DOHH2 (cell line): ENCODE measurements at regions not wholly inside any gene's neighbourhood (a gene's known extent, or its start where the extent isn't known, plus 50 kb on each side); places are given as distances from the start of the nearest gene placed in this dataset.

Experiments
- CTCF ChIP-seq: fragments of 200-600 bp; sonication (generic); IDR thresholded peaks from one replicate; pipeline ENCODE4 v1.5.1; 2014; ENCODE audit warnings: antibody characterized with exemption, mild to moderate bottlenecking, low read depth, low read length; ENCODE audit not compliant: poor library complexity, severe bottlenecking
- EZH2phosphoT487 ChIP-seq: fragments of 200-600 bp; sonication (generic); IDR thresholded peaks from 2 replicates; pipeline ENCODE4 v1.6.1; 2017; ENCODE audit warnings: borderline replicate concordance, mild to moderate bottlenecking, antibody characterized with exemption, low read length, moderate library complexity, mixed read lengths

DNA sequence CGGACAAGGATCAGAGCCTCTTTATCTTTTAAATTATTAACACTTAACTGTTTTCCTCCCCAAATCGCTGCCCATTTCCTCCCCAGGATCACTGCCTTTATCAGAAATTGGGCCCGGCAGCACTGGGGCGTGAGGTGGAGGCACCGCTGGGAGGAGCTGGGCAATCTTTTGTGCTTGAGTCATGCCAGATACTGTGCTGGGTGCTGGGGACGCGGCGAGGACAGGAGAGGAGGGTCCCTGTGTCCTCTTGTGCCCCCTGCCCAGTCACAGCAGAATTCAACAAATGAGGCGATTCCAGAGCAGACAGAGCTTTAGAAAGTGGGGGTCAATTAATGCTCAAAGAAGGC lies 347.8 kb downstream of the ZNF536 start:
- TF ChIP-seq CTCF (no peak), EZH2phosphoT487 (no peak)
